Kidney (tissue), 13 donors: ENCODE measurements at regions not wholly inside any gene's neighbourhood (a gene's known extent, or its start where the extent isn't known, plus 50 kb on each side); places are given as distances from the start of the nearest gene placed in this dataset.

Experiments used
- DNase-seq, 5 donors: peaks; one replicate each; pipeline ENCODE4 v3.0.0-alpha.2; 2013 to 2020
- FAIRE-seq: peaks from 2 replicates; lab custom pipeline; 2012; peaks lifted over from hg19 to GRCh38; lab: Jason Lieb, UNC
- H3K27ac ChIP-seq, 2 donors: one replicate each; pipeline ENCODE4 v1.7.0; 2013; ENCODE audit warnings: low read depth in 2 of 2, low read length in 2 of 2, inconsistent platforms in 1 of 2
- H3K27me3 ChIP-seq: one replicate; pipeline ENCODE4 v1.7.1; 2013; ENCODE audit warnings: low read length, inconsistent platforms; ENCODE audit not compliant: control insufficient read depth, insufficient read depth
- H3K36me3 ChIP-seq, 3 donors: one replicate each; pipeline versions ENCODE4 v1.7.0 to v1.7.1; 2013; ENCODE audit warnings: low read length in 3 of 3, control low read depth in 1 of 3, inconsistent platforms in 1 of 3; ENCODE audit not compliant: insufficient read depth in 3 of 3, control insufficient read depth in 2 of 3
- H3K4me1 ChIP-seq, 3 donors: one replicate each; pipeline versions ENCODE4 v1.7.0 to v1.7.1; 2013; ENCODE audit warnings: low read length in 3 of 3, inconsistent platforms in 1 of 3, low read depth in 1 of 3; ENCODE audit not compliant: control insufficient read depth in 2 of 3, insufficient read depth in 2 of 3
- H3K4me3 ChIP-seq, 3 donors: one replicate each; pipeline versions ENCODE4 v1.7.0 to v1.8.1; 2013; ENCODE audit warnings: low read length in 3 of 3, control low read depth in 1 of 3, inconsistent platforms in 1 of 3
- H3K9ac ChIP-seq, 3 donors: one replicate each; pipeline versions ENCODE4 v1.7.0 to v1.7.1; 2013; ENCODE audit warnings: low read length in 3 of 3, control low read depth in 1 of 3, inconsistent platforms in 1 of 3
- H3K9me3 ChIP-seq, 3 donors: one replicate each; pipeline versions ENCODE4 v1.7.0 to v1.7.1; 2013; ENCODE audit warnings: low read length in 3 of 3, control low read depth in 1 of 3, inconsistent platforms in 1 of 3; ENCODE audit not compliant: control insufficient read depth in 2 of 3, insufficient read depth in 1 of 3
- intact Hi-C: fragments of 100-400 bp; cut with DNase I; formaldehyde crosslinking; loops from one replicate; pipeline ENCODE4 v1.11.1; 2022
- TF ChIP-seq, protein P1 (sequence below): IDR thresholded peaks from 3 replicates; pipeline ENCODE4 v1.5.1; 2012; ENCODE audit warnings: mild to moderate bottlenecking, moderate library complexity, borderline replicate concordance; ENCODE audit not compliant: insufficient read depth; ENCODE audit errors: extremely low read depth
- donor health status: control.
- donor health status: control.
- donor health status: control.
- donor health status: control.
- donor health status: control.
- donor health status: DM: yes; HTN: yes; CAD: no.
- donor health status: Normal renal cell carcinoma (clear cell type).

- no peak overlapping the region for H3K27ac ChIP-seq
- DNase-seq = peak in 1 of 5 donors; percentile 50
- TF ChIP-seq, protein P1, sequence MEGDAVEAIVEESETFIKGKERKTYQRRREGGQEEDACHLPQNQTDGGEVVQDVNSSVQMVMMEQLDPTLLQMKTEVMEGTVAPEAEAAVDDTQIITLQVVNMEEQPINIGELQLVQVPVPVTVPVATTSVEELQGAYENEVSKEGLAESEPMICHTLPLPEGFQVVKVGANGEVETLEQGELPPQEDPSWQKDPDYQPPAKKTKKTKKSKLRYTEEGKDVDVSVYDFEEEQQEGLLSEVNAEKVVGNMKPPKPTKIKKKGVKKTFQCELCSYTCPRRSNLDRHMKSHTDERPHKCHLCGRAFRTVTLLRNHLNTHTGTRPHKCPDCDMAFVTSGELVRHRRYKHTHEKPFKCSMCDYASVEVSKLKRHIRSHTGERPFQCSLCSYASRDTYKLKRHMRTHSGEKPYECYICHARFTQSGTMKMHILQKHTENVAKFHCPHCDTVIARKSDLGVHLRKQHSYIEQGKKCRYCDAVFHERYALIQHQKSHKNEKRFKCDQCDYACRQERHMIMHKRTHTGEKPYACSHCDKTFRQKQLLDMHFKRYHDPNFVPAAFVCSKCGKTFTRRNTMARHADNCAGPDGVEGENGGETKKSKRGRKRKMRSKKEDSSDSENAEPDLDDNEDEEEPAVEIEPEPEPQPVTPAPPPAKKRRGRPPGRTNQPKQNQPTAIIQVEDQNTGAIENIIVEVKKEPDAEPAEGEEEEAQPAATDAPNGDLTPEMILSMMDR = no peak
- intact Hi-C loops = no loop called here
- H3K4me1 ChIP-seq = no peaks in the 10 kb centered on the region
- H3K4me3 ChIP-seq = no peak overlapping the region
- H3K36me3 ChIP-seq = no peaks in the 10 kb centered on the region
- no peaks in the 10 kb centered on the region for H3K27me3 ChIP-seq
- no peak for FAIRE-seq
- peaks cover 0 to 4% (median 3%) of the 10 kb centered on the region in 3 donors for H3K9me3 ChIP-seq
- no peak overlapping the region for H3K9ac ChIP-seq
Measured at GRCh38 chr18:78123926-78124797, 855.5 kb upstream of the SALL3 start.

DNA sequence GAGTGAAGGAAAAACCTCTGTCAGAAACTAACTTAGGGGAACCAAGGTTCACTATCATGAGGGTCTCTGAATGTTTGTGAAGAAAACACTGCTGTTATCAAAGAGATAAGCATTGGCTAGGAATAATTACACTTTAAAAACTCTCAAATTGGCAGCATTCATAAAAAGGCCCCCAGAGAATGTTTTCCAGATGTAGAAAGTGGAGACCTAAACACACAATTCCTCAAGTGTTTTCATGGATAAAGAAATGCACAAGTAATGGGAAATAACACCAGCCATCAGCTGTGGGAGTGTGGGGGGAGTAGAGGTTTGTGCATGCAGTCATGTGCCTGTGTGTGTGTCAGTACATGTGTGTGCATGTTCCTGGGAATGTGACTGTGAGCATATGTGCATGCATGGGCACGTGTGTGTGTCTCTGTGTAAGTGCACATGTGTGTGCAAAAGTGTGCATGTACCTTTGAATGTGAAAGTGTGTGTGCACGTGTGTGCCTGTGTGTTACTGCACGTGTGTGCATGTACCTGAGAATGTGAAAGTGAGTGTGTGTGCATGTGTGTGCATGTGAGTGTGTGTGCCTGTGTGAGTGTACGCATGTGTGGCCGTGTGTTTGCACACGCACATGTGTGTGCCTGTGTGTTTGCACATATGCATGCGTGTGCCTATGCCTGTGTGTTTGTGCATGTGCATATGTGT, 854.3 kb upstream of the SALL3 start:
- Histone ChIP-seq H3K9me3 (no peaks in the 10 kb centered on the region), H3K36me3 (no peaks in the 10 kb centered on the region), H3K4me1 (no peaks in the 10 kb centered on the region), H3K27ac (no peak overlapping the region), H3K9ac (no peak overlapping the region), H3K27me3 (no peaks in the 10 kb centered on the region), H3K4me3 (no peak overlapping the region)
- FAIRE-seq (no peak), DNase-seq (no peak)
- TF ChIP-seq, protein P1 = no peak
- intact Hi-C loops = no loop called here

- Histone ChIP-seq H3K27me3 (no peaks in the 10 kb centered on the region), H3K9me3 (no peaks in the 10 kb centered on the region), H3K9ac (no peak overlapping the region), H3K4me3 (no peak overlapping the region), H3K27ac (no peak overlapping the region), H3K4me1 (no peaks in the 10 kb centered on the region), H3K36me3 (no peaks in the 10 kb centered on the region)
- TF ChIP-seq, protein P1 = no peak
- DNase-seq (no peak), FAIRE-seq (no peak)
- intact Hi-C loops = no loop called here
Measured at GRCh38 chr18:78126106-78126505, 853.5 kb upstream of the SALL3 start.
